ENCODE measurements at regions not wholly inside any gene's neighbourhood (a gene's known extent, or its start where the extent isn't known, plus 50 kb on each side); places are given as distances from the start of the nearest gene placed in this dataset.

- TF ChIP-seq GATA4 (IDR thresholded peaks at IDR 0.05; ENCODE audit: borderline replicate concordance, low read depth) (no peak), ASH2L (IDR thresholded peaks at IDR 0.05; ENCODE audit: insufficient read length, low read depth, low read length) (no peak), CTCF (CRISPR knock-in tag; IDR thresholded peaks at IDR 0.05) (no peak), E2F5 (CRISPR knock-in tag; conservative IDR thresholded peaks at IDR 0.05) (no peak), DPF2 (CRISPR knock-in tag; IDR thresholded peaks at IDR 0.05; ENCODE audit: borderline replicate concordance, low read depth) (no peak), ZSCAN30 (CRISPR knock-in tag; IDR thresholded peaks at IDR 0.05) (no peak), POLR2A (IDR thresholded peaks at IDR 0.05; ENCODE audit: insufficient read depth in 1 of 2, low read depth in 2 of 2, low read length in 2 of 2) (no peak), EZH2 (conservative IDR thresholded peaks at IDR 0.05; ENCODE audit: low read depth, low read length) (no peak), PHF21A (CRISPR knock-in tag; IDR thresholded peaks at IDR 0.05) (no peak), ZNF317 (CRISPR knock-in tag; IDR thresholded peaks at IDR 0.05) (no peak), ZFX (CRISPR knock-in tag; IDR thresholded peaks at IDR 0.05; ENCODE audit: low read depth) (no peak), POLR2AphosphoS5 (IDR thresholded peaks at IDR 0.05; ENCODE audit: low read depth, low read length) (no peak)
These were observed 72.3 kb upstream of the LEP start for GRCh38 chr7:128168667-128169210.
